Astrocyte (in vitro differentiated cells and primary cell): ENCODE measurements at regions not wholly inside any gene's neighbourhood (a gene's known extent, or its start where the extent isn't known, plus 50 kb on each side); places are given as distances from the start of the nearest gene placed in this dataset.

Experiments used
- DNase-seq: peaks from one replicate; pipeline ENCODE4 v3.0.0-alpha.2; 2010; ENCODE audit warnings: low read depth
- FAIRE-seq: peaks from 2 replicates; lab custom pipeline; 2011; peaks lifted over from hg19 to GRCh38; lab: Jason Lieb, UNC
- H2AFZ ChIP-seq: 2 replicates; pipeline ENCODE4 v1.6.0; 2012; ENCODE audit warnings: low read depth, low read length, inconsistent platforms
- H3K27ac ChIP-seq: 2 replicates; pipeline ENCODE4 v1.5.1; 2011; ENCODE audit warnings: low read depth, low read length, inconsistent platforms
- H3K27me3 ChIP-seq: 2 replicates; pipeline ENCODE4 v1.6.0; 2011; ENCODE audit warnings: low read length, inconsistent platforms; ENCODE audit not compliant: insufficient read depth
- H3K36me3 ChIP-seq: 2 replicates; pipeline ENCODE4 v1.5.1; 2011; ENCODE audit warnings: low read length, inconsistent platforms; ENCODE audit not compliant: insufficient read depth
- H3K4me1 ChIP-seq: 2 replicates; pipeline ENCODE4 v1.5.1; 2011; ENCODE audit warnings: low read length, inconsistent platforms; ENCODE audit not compliant: insufficient read depth
- H3K4me2 ChIP-seq: 2 replicates; pipeline ENCODE4 v1.6.0; 2012; ENCODE audit warnings: low read length, inconsistent platforms
- H3K4me3 ChIP-seq: 2 replicates; pipeline ENCODE4 v1.5.1; 2011; ENCODE audit warnings: low read depth, mild to moderate bottlenecking, low read length, inconsistent platforms; ENCODE audit not compliant: insufficient read depth
- H3K79me2 ChIP-seq: 2 replicates; pipeline ENCODE4 v1.6.0; 2012; ENCODE audit warnings: mild to moderate bottlenecking, low read length, inconsistent platforms; ENCODE audit not compliant: insufficient read depth
- H3K9ac ChIP-seq: 2 replicates; pipeline ENCODE4 v1.6.0; 2012; ENCODE audit warnings: mild to moderate bottlenecking, low read length, inconsistent platforms
- H3K9me3 ChIP-seq: 2 replicates; pipeline ENCODE4 v1.5.1; 2012; ENCODE audit warnings: low read depth, mild to moderate bottlenecking, low read length, inconsistent platforms; ENCODE audit not compliant: insufficient read depth
- H4K20me1 ChIP-seq: 2 replicates; pipeline ENCODE4 v1.6.0; 2012; ENCODE audit warnings: low read length, inconsistent platforms; ENCODE audit not compliant: insufficient read depth
- H3K27ac Mint-ChIP-seq: one replicate; pipeline ENCODE4 v1.8.0; 2021; ENCODE audit warnings: mild to moderate bottlenecking, mixed read lengths; ENCODE audit not compliant: unreplicated experiment
- H3K27me3 Mint-ChIP-seq: one replicate; pipeline ENCODE4 v1.8.0; 2021; ENCODE audit warnings: low read depth, mixed read lengths; ENCODE audit not compliant: unreplicated experiment
- H3K36me3 Mint-ChIP-seq: one replicate; pipeline ENCODE4 v1.8.0; 2021; ENCODE audit warnings: low read depth, mixed read lengths; ENCODE audit not compliant: unreplicated experiment
- H3K4me1 Mint-ChIP-seq: one replicate; pipeline ENCODE4 v1.8.0; 2021; ENCODE audit warnings: low read depth, mixed read lengths; ENCODE audit not compliant: unreplicated experiment
- H3K4me3 Mint-ChIP-seq: one replicate; pipeline ENCODE4 v1.8.0; 2021; ENCODE audit warnings: mild to moderate bottlenecking, moderate library complexity, mixed read lengths; ENCODE audit not compliant: unreplicated experiment
- H3K9me3 Mint-ChIP-seq: one replicate; pipeline ENCODE4 v1.8.0; 2021; ENCODE audit warnings: mild to moderate bottlenecking, mixed read lengths; ENCODE audit not compliant: unreplicated experiment
- EZH2 ChIP-seq: IDR thresholded peaks from 2 replicates; pipeline ENCODE4 v1.6.1; 2012; ENCODE audit warnings: mild to moderate bottlenecking, low read length, inconsistent platforms; ENCODE audit not compliant: insufficient read depth
- TF ChIP-seq, protein P1 (sequence below): IDR thresholded peaks from 2 replicates; pipeline ENCODE4 v1.5.1; 2011; ENCODE audit warnings: low read depth, mild to moderate bottlenecking, inconsistent platforms, low read length, moderate library complexity; ENCODE audit not compliant: insufficient read depth

DNA sequence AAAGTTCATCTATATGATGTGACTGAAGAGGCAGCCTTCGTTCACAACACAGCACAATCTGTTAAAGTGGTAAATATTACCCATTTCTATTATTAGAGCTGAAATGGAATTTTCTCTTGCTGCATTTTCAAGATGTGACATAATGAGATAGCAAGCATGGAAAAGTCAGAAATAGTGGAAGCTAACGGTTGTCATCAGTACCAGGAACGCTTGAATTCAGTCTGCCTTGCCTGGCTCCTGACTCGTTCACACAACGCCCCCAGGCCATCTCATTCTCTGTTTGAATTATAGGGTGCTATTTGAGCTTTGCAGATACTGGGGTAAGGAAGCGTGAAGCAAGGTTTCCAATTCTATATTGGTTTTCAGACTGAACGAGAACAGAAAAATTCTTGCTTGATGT, 116.5 kb upstream of the MAP3K7 start:
- Histone ChIP-seq H3K4me1 (no peaks in the 10 kb centered on the region), H2AFZ (no peak overlapping the region), H3K4me3 (no peak overlapping the region), H3K79me2 (no peaks in the 10 kb centered on the region), H4K20me1 (no peaks in the 10 kb centered on the region), H3K27me3 (no peaks in the 10 kb centered on the region), H3K9me3 (no peaks in the 10 kb centered on the region), H3K9ac (no peak overlapping the region), H3K36me3 (no peaks in the 10 kb centered on the region), H3K27ac (no peak overlapping the region), H3K4me2 (no peak overlapping the region)
- Mint-ChIP-seq H3K4me1 (no peaks in the 10 kb centered on the region), H3K36me3 (no peaks in the 10 kb centered on the region), H3K27ac (no peak overlapping the region), H3K4me3 (no peak overlapping the region), H3K27me3 (no peaks in the 10 kb centered on the region), H3K9me3 (no peaks in the 10 kb centered on the region)
- DNase-seq (no peak), FAIRE-seq (no peak)
- no peak for TF ChIP-seq EZH2
- TF ChIP-seq, protein P1, sequence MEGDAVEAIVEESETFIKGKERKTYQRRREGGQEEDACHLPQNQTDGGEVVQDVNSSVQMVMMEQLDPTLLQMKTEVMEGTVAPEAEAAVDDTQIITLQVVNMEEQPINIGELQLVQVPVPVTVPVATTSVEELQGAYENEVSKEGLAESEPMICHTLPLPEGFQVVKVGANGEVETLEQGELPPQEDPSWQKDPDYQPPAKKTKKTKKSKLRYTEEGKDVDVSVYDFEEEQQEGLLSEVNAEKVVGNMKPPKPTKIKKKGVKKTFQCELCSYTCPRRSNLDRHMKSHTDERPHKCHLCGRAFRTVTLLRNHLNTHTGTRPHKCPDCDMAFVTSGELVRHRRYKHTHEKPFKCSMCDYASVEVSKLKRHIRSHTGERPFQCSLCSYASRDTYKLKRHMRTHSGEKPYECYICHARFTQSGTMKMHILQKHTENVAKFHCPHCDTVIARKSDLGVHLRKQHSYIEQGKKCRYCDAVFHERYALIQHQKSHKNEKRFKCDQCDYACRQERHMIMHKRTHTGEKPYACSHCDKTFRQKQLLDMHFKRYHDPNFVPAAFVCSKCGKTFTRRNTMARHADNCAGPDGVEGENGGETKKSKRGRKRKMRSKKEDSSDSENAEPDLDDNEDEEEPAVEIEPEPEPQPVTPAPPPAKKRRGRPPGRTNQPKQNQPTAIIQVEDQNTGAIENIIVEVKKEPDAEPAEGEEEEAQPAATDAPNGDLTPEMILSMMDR = no peak

DNA sequence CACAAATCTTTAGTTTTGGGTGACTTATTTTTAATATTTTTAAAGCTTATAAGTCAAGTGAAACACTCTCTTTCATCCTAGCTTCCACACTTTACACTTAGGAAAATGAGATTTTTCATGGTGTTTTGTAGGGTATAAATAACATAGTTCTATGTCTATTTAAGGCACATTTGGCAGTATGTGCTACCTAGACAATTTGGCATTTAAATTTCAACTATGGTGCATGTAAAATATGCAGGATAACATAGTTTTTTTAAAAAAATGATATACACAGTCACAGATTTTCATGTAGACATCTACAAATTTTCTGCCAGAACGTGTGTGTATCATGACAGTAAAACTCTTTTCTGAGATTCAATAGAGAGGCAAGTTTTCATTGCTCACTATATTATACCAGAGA, 115.1 kb upstream of the MAP3K7 start:
- Histone ChIP-seq H3K9ac (no peak overlapping the region), H3K79me2 (no peaks in the 10 kb centered on the region), H3K27ac (no peak overlapping the region), H3K9me3 (no peaks in the 10 kb centered on the region), H3K4me3 (no peak overlapping the region), H3K27me3 (no peaks in the 10 kb centered on the region), H3K4me2 (no peak overlapping the region), H4K20me1 (no peaks in the 10 kb centered on the region), H3K36me3 (no peaks in the 10 kb centered on the region), H2AFZ (no peak overlapping the region), H3K4me1 (no peaks in the 10 kb centered on the region)
- no peak overlapping the region for H3K27ac Mint-ChIP-seq
- FAIRE-seq (no peak), DNase-seq (no peak)
- TF ChIP-seq, protein P1 = no peak
- no peak for TF ChIP-seq EZH2
- H3K9me3 Mint-ChIP-seq = no peaks in the 10 kb centered on the region
- no peaks in the 10 kb centered on the region for H3K36me3 Mint-ChIP-seq
- no peaks in the 10 kb centered on the region for H3K27me3 Mint-ChIP-seq
- H3K4me3 Mint-ChIP-seq = no peak overlapping the region
- no peaks in the 10 kb centered on the region for H3K4me1 Mint-ChIP-seq

DNA sequence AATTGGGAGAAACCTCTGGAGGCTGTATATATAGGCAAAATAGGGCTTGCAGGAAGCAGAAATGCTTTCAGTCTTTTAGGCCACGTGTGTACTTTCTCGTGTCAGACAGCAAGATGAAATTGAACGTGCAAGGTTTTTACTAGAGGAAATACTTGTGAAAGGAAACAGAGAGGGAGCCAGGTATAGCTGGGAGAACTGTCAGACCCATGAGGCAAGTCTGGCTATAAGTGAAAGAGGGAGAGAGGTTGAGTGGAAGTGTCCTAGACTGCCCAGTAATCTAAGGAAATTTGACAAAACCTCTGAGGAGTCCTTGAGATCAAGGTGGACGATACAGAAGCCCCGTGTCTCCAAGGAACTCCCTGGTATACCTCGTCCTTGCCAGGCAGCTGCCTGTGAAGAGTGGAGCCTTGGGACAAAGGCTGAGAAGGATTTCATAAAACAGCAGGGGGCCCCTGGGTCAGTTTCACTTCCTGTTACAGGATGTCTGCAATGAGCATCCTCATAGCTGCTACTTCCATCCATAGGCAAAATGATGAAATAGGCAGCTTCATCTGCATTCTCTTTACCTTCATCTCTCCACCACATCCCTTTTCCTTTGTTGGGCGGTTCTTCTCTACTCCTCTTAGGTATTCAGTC, 114.4 kb upstream of the MAP3K7 start:
- no peak for DNase-seq
- Histone ChIP-seq H4K20me1 (no peaks in the 10 kb centered on the region), H3K27me3 (no peaks in the 10 kb centered on the region), H3K9ac (no peak overlapping the region), H3K9me3 (no peaks in the 10 kb centered on the region), H3K36me3 (no peaks in the 10 kb centered on the region), H3K4me3 (no peak overlapping the region), H3K4me1 (no peaks in the 10 kb centered on the region), H3K27ac (no peak overlapping the region), H2AFZ (no peak overlapping the region), H3K4me2 (no peak overlapping the region), H3K79me2 (no peaks in the 10 kb centered on the region)
- no peak for FAIRE-seq
- no peak overlapping the region for H3K27ac Mint-ChIP-seq
- H3K4me1 Mint-ChIP-seq = no peaks in the 10 kb centered on the region
- no peaks in the 10 kb centered on the region for H3K36me3 Mint-ChIP-seq
- H3K27me3 Mint-ChIP-seq = no peaks in the 10 kb centered on the region
- no peak for TF ChIP-seq EZH2
- TF ChIP-seq, protein P1 = no peak
- no peak overlapping the region for H3K4me3 Mint-ChIP-seq
- H3K9me3 Mint-ChIP-seq = no peaks in the 10 kb centered on the region
